Uterus (tissue), 2 donors: ENCODE measurements at regions not wholly inside any gene's neighbourhood (a gene's known extent, or its start where the extent isn't known, plus 50 kb on each side); places are given as distances from the start of the nearest gene placed in this dataset.

Experiments
- POLR2A ChIP-seq, 2 donors: fragments of 450-650 bp; IDR thresholded peaks; one replicate each; pipeline ENCODE4 v1.6.1; 2016; ENCODE audit warnings: antibody characterized with exemption in 2 of 2, mild to moderate bottlenecking in 1 of 2, moderate library complexity in 1 of 2
- TF ChIP-seq, protein P1 (sequence below), 4 experiments: fragments of 200-600 bp in 2 of 4; fragments of 450-650 bp in 2 of 4; sonication (generic) in 2 of 4; IDR thresholded peaks; one replicate each; pipeline ENCODE4 v1.5.1; 2016 to 2019; ENCODE audit warnings: antibody characterized with exemption in 4 of 4, mild to moderate bottlenecking in 2 of 4, moderate library complexity in 1 of 4

DNA sequence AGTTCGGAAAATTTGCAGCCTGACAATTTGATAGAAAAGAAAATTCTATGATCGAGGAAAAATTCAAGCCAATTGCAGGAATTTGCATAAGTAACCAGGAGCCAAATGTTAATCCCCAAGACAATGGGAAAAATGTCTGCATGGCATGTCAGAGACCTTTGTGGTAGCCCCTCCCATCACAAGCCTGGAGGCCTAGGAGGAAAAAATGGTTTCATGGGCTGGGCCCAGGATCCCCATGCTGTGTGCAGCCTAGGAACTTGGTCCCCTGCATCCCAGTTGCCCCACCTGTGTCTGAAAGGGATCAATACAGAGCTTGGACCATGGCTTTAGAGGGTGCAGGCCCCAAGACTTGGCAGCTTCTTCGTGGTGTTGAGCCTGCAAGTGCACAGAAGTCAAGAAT lies 1847.9 kb upstream of the ACO1 start:
- TF ChIP-seq, protein P1, sequence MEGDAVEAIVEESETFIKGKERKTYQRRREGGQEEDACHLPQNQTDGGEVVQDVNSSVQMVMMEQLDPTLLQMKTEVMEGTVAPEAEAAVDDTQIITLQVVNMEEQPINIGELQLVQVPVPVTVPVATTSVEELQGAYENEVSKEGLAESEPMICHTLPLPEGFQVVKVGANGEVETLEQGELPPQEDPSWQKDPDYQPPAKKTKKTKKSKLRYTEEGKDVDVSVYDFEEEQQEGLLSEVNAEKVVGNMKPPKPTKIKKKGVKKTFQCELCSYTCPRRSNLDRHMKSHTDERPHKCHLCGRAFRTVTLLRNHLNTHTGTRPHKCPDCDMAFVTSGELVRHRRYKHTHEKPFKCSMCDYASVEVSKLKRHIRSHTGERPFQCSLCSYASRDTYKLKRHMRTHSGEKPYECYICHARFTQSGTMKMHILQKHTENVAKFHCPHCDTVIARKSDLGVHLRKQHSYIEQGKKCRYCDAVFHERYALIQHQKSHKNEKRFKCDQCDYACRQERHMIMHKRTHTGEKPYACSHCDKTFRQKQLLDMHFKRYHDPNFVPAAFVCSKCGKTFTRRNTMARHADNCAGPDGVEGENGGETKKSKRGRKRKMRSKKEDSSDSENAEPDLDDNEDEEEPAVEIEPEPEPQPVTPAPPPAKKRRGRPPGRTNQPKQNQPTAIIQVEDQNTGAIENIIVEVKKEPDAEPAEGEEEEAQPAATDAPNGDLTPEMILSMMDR (IDR thresholded peaks at IDR 0.05): no peak
- no peak for TF ChIP-seq POLR2A (IDR thresholded peaks at IDR 0.05)
